ENCODE measurements at regions not wholly inside any gene's neighbourhood (a gene's known extent, or its start where the extent isn't known, plus 50 kb on each side); places are given as distances from the start of the nearest gene placed in this dataset.

- no peaks in the 10 kb centered on the region for H3K9me3 ChIP-seq
- H3K36me3 ChIP-seq, result no peaks in the 10 kb centered on the region
- H3K27me3 ChIP-seq (ENCODE audit: low read depth), result no peaks in the 10 kb centered on the region
- intact Hi-C loops (cut with DNase I), result no loop called here
- TF ChIP-seq CTCF (IDR thresholded peaks at IDR 0.05), result no peak
- ATAC-seq (no peak), DNase-seq (no peak)
- H3K4me1 ChIP-seq, result no peaks in the 10 kb centered on the region
- no peak overlapping the region for H3K27ac ChIP-seq
- H3K4me3 ChIP-seq, result no peak overlapping the region
Observed at GRCh38 chr13:59348617-59349016, 815.1 kb downstream of the DIAPH3 start.

- H3K4me3 ChIP-seq, result no peak overlapping the region
- H3K36me3 ChIP-seq, result no peaks in the 10 kb centered on the region
- no peak overlapping the region for H3K27ac ChIP-seq
- H3K27me3 ChIP-seq (ENCODE audit: low read depth), result no peaks in the 10 kb centered on the region
- intact Hi-C loops (cut with DNase I), result no loop called here
- H3K4me1 ChIP-seq, result peaks cover 5% of the 10 kb centered on the region
- ATAC-seq (no peak), DNase-seq (no peak)
- H3K9me3 ChIP-seq, result no peaks in the 10 kb centered on the region
- no peak for TF ChIP-seq CTCF (IDR thresholded peaks at IDR 0.05)
Observed at GRCh38 chr13:59352600-59352999, 811.1 kb downstream of the DIAPH3 start.

- Histone ChIP-seq H3K27me3 (ENCODE audit: low read depth) (no peaks in the 10 kb centered on the region), H3K9me3 (no peaks in the 10 kb centered on the region), H3K4me3 (no peak overlapping the region), H3K36me3 (no peaks in the 10 kb centered on the region), H3K27ac (no peak overlapping the region), H3K4me1 (peaks cover 5% of the 10 kb centered on the region)
- intact Hi-C loops (cut with DNase I), result no loop called here
- ATAC-seq (no peak), DNase-seq (no peak)
- TF ChIP-seq CTCF (IDR thresholded peaks at IDR 0.05), result no peak
Observed at GRCh38 chr13:59354665-59355369, 808.9 kb downstream of the DIAPH3 start.

GRCh38 chr13:59356607-59357006 lies 807.1 kb downstream of the DIAPH3 start:
- Histone ChIP-seq H3K4me3 (no peak overlapping the region), H3K4me1 (peaks cover 5% of the 10 kb centered on the region), H3K36me3 (no peaks in the 10 kb centered on the region), H3K27me3 (ENCODE audit: low read depth) (no peaks in the 10 kb centered on the region), H3K27ac (peak overlapping the region; percentile 44), H3K9me3 (no peaks in the 10 kb centered on the region)
- intact Hi-C loops (cut with DNase I), result no loop called here
- DNase-seq, result peak; percentile 48
- ATAC-seq, result peak; percentile 50 to 62
- no peak for TF ChIP-seq CTCF (IDR thresholded peaks at IDR 0.05)

- Histone ChIP-seq H3K4me1 (peaks cover 5% of the 10 kb centered on the region), H3K36me3 (no peaks in the 10 kb centered on the region), H3K4me3 (no peak overlapping the region), H3K27ac (peak overlapping the region; percentile 48), H3K9me3 (no peaks in the 10 kb centered on the region), H3K27me3 (ENCODE audit: low read depth) (no peaks in the 10 kb centered on the region)
- TF ChIP-seq CTCF (IDR thresholded peaks at IDR 0.05), result no peak
- no peak for ATAC-seq
- DNase-seq, result no peak
- intact Hi-C loops (cut with DNase I), result no loop called here
Observed at GRCh38 chr13:59358014-59358413, 805.7 kb downstream of the DIAPH3 start.
